Stimulated activated CD8-positive, alpha-beta memory T cell treated with anti-CD3 and anti-CD28 coated beads, Interleukin-4, amount 100 ng/mL, for 48 hours (primary cell): ENCODE measurements at regions not wholly inside any gene's neighbourhood (a gene's known extent, or its start where the extent isn't known, plus 50 kb on each side); places are given as distances from the start of the nearest gene placed in this dataset.

Source experiments
- DNase-seq: peaks from one replicate; pipeline ENCODE4 v3.0.0-alpha.2; 2020

DNA sequence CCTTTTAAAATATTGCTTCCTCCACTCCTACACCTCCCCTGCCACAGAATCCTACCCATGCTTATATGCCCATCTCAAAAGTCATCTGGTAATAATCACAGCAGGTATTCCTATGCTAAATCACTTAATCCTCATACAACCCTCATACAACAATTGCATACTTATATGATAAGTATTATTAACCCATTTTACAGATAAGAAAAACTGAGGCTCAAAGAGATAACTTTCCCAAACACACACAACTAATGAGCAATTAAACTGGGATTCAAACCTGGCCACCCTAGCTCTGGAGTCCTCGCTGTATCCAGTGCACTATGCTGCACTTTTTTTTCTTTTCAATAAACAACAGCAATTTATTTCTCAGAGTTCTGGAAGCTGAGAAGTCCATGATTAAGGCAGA, 99.8 kb upstream of the TSPAN5 start:
- no peak for DNase-seq

DNA sequence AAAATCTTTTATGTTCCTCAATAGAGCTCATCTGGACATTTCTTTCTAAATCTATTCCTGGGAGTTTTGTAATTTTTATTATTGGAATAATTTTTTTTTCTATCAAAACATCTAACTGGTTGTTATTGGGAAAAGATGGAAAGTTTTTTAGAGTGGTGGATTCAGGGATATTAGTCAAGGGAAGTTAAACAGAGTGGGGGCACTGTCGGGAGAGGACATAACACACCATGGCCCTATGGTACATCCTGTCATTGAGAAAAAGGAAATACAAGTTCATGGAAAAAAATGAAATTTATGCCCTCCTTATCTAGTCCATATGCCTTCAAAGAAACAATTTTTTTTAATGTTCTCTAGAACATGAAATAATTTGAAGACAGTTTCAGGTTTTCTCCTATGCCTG, 96.3 kb upstream of the TSPAN5 start:
- no peak for DNase-seq

DNA sequence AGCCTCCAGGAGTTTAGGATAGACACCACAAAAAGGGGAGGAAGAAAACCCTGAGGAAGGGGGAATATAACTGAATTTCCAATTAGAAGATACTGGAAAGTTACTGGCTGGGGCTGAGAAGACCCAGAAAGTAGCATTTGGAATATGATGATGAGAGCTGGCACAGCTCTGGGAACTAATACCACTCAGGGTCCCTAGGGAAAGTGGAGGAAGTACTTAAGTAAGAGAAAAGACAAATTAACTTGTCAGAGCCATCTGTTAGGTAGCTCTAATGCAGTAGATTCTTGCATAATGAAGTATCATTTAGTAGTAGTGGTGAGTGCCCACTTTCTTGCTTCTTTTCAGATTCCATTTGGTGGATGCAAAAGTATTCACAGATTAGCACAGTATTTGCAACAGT, 90.8 kb upstream of the TSPAN5 start:
- no peak for DNase-seq

DNA sequence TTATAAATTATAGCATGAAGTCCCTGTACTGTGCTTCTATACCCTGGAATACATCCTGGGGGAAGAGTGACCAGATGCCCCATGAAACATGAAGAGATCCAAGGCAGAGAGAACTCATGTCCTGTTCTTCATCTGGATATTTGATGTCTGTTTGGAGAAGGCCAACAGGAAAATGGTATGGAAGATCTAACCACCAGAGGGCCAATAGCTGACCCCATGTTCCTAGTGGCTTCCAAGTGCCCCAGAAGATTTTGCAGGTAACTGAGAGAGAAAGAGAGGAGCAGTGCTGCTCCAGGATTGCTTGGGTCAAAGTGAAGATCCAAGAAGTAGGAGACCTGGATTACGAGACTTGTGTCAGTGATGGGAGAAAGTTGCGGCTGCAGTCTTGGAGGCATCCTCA, 90.2 kb upstream of the TSPAN5 start:
- DNase-seq: no peak

DNA sequence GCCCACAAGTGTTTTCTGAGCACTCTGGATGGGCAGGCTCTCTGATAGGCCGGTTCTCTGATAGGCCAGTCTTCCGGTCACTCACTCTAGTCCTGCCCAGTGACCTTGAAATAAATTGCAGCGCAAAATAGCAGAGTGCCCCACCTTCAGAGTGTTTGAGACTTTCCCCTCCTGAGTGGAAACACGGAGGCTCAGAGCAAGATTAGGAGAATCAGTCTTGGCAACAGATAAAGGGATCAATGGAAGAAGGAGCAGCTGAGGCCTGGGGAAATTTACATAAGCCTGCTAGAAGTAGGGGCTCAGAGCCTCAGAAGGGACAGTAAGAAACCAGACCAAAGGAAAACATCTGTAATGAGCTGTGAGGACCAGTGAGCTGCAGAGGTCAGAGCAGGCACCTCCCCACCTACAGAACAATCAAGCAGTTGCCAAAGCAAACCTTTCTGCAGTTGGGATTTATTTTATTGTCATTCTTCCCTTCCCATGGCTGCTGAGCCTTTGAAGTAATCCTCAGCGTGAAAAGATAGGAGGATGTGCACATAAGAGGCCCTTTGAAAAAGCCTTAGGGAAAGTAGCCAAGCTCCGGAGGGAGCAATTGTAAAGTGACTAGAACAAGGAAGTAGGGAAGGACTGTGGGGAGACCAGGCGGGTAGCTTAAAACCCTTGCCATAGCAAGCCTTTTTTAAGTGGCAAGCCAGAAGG, 89.1 kb upstream of the TSPAN5 start:
- DNase-seq: no peak

DNA sequence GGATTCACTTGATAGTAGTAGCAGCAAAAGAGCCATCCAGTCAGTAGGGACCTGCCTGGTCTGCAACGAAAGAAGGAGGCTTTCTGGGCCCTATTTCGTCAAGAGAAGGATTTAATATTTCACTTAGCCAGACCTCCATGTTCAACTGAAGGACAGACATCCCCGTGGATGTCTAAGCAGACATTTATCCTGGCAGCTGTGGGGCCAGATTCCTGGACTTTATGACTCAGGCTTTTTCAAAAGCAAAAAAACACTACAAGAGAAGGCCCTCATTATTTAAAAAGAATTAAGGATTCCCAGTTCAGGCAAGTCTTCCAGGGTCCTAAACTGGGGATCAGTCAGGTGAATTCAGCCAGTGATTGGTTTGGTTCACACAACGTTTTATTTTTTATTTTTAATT, 88.5 kb upstream of the TSPAN5 start:
- DNase-seq: no peak

DNA sequence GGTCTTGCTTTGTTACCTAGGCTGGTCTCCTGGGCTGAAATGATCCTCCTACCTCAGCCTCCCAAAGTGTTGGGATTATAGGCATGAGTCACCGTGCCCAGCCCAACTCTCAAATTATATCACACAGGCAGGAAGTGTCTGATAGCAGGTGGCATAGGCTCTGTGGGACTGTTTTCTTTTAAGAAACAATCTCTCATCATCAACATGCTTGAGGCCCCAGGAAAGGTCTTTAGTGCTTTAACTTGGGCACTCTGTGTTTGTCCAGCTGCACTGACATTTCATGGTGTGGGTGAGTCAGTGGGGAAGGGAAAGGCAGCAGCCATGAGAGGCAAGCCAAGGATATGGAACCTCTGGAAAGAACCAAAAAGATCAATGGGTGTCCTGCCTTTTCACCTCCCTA, 88.1 kb upstream of the TSPAN5 start:
- DNase-seq: no peak

DNA sequence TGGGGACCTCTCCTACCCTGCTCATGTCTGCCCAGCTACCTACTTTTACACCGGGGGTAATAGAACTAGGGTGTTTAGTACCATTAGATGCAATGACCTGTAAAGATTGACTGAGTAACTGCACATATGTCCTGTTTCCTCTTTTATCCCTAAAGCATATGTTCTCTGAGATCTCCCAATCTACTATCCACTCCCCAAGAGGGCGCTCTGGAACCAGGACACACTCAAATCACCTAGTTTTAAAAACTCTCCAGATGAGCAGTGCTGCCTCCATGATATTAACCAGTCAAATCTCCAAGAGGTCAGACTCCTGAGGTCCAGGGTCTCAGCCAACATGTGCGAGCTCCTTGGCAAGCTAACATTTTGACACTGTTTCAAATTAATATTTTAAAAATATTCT, 87.0 kb upstream of the TSPAN5 start:
- no peak for DNase-seq

DNA sequence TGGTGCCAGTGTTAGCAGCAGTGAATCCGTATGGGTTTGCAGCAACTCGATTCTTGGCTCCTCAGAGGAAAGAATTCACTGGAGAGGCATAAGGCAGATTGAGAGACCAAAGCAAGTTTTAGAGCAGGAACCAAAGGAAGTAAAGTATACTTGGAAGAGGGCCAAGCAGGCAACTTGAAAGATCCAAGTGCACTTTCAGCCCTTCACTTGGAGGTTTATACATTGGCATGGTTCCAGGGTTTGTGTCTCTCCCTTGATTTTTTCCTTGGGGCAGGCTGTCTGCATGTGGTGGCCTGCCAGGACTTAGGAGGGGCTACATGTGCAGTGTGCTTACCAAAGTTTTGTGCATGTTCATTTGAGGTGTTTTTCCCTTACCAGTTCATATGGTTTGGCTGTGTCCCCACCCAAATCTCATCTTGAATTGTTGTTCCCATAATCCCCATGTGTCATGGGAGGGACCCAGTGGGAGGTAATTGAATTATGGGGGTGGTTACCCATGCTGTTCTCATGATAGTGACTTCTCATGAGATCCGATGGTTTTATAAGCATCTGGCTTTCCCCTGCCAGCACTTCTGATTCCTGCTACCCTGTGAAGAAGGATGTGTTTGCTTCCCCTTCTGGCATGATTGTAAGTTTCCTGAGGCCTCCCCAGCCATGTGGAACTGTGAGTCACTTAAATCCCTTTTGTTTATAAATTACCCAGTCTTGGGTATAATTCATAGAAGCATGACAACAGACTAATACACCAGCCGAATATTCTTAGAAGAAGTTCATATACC, 86.2 kb upstream of the TSPAN5 start:
- no peak for DNase-seq

DNA sequence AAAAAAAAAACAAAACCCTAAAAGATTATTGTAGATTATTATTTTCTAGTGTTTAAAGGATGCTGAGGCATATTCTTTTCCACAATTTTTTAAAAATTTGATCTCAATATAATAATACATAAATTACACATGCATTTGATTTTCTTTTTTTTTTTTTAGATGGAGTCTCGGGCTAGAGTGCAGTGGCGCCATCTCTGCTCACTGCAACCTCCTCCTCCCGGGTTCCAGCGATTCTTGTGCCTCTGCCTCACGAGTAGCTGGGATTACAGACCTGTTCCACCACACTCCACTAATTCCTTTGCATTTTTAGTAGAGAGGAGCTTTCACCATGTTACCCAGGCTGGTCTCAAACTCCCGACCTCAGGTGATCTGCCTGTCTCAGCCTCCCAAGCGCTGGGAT, 83.5 kb upstream of the TSPAN5 start:
- no peak for DNase-seq

DNA sequence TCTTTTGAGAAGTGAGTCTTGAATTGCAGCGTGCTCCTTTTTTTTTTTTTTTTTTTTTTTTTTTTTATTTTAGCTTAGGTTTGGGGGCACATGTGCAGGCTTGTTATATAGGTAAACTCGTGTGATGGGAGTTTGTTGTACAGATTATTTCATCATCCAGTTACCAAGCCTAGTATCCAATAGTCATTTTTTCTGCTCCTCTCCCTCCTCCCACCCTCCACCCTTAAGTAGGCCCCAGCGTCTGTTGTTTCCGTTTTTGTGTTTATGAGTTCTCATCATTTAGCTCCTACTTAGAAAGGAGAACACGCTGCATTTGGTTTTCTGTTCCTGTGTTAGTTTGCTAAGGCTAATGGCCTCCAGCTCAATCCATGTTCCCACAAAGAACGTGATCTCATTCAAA, 81.3 kb upstream of the TSPAN5 start:
- DNase-seq: no peak

DNA sequence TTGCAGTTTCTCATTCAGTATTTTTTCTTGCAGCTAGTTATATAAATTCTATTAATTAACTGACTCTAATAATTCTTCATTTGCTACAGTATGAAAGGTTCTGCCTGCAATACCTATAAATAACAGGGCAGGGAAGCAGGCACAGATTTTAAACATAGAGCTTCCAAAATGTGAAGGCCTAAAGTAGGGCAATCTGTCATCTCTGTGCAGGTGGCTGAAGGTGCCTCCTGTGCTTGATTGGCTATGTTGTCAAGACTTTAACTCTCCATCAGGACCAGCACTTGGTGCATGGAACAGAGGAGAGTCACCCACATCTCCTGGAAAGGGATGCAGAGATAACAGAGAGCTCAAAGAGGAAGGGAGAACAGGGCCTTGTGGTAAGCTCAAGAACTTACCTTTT, 75.2 kb upstream of the TSPAN5 start:
- DNase-seq: no peak

DNA sequence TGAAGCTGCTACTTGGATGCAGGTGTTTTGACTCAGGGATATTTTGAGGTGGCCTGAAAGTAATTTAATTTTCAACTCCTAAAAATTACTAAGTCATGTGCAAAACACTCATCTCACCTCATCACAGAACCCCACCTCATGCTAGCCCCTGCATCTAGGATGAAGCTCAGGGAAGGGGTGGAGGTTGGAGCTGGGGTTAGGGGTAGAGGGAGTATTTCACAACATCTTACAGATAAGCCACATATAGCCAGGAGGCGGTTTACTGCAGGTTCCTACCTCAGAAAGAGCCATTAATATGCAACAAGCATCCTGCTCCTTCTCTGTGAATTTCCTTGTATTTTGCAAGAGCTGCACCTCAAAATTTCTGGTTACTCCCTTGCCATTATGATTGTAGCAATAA, 70.5 kb upstream of the TSPAN5 start:
- DNase-seq: no peak

DNA sequence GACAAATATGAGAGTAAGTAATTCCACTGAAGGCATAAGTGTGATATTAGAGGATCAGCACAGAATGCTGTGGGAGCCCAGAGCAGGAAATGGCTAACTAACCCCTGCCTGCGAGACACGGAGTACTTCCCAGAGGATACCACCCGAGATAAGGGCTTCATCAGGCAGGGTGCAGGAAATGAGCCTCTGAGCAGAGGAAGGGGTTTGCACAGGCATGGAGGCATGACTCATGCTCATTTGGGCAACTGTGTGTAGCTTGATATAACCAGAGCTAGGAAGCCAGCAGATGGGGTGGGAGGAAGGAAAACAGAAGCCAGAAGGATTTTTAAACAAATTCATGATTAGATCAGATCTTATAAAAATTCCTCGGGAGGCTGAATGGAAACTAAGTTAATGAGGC, 70.0 kb upstream of the TSPAN5 start:
- no peak for DNase-seq

DNA sequence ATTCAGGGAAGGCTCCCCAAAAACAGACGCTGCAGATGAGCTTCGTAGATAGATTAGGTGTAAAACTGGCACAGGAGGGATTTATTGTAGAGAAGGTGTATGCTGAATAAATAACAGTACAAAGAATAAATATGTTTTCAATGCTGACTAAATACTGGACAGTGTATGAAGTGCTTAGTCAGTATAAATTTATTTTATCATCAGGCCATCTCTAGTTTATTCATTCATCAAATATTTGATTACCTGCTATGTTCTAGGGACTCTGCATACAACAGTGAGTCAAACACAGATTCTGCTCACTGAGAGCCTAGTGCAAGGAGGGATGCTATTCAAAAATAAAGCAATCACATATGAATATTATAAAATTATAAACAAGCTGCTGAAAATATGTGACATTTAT, 63.6 kb upstream of the TSPAN5 start:
- no peak for DNase-seq

DNA sequence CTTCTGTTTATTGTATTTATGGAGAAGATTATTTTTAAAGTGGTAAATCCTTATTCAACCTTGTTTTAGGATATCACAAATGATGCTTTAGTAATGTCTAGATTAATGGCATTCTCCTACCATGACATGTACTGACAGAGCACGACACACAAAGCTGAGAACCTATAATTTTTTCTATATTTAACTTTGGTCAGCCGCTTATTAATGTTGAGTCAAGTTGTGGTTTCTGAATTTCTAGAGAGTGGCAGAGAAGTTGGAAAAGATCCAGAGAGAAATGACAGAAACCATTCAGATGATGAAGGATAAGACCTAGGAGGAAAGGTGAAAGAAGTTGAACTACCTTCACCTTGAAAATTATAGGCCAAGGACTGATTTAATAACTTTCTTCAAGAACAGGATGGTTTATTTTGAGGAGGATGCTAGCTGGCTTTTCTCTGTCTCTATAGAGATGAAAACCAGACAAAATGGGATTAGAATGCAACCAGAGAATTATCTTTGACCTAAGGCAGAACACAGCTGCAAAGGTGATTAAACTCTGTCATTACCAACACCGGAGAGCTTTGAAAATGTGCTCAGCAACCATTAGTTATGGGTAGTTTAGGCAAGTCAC, 62.6 kb upstream of the TSPAN5 start:
- no peak for DNase-seq

DNA sequence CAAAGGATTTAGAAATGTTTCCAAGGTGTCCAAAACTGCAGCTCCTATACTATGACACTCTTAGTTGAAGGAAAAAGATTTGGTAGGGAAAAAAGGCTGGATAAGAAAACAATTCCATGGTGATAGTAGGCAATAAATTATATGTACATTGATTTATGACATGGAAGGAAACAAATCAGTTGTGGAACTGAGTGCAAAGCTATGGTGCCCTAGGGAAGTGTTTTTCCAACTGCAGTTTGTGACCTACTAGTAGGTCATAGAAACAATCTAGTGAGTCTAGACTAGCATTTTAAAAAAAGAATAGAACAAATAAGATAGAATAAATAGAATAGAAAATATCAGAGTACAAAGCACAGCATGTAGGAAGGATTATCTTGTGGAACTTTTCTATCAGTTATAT, 58.4 kb upstream of the TSPAN5 start:
- no peak for DNase-seq

DNA sequence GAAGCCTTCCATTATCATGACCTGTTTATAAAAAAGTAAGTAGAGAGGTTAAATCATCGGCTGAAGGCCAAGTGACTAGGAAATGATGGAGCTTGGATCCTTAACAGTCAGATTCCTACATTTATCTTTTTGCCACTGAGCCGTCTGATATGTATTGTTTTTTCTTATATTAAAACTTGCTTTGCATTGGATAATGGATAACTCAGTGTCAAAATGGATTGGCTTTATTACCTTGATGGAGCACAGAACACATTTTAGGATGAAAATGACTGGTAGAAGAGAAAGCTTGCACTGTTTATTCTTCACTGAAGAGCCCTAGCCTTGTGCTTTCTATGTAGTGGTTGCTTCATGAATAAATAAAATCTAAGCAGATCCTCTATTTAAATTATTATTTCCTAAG, 54.2 kb upstream of the TSPAN5 start:
- DNase-seq: no peak

DNA sequence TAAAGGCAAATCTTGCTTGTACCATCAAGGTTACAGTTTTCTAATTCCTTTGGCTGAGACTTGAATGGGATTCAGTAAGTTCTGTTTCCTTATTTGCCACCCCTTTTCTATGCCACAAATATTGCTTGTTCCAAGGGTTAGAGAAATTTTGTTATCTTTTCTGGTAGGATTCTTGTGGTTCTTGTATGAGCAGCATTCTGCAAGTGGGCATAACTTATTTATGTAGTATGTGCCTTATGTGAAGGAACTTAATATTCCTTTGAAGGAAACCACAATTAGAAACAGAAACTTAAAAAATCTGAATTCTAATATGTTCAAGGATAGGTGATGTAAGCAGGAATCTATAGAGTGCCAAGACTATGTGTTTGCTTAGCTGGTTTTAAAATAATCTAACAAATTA, 53.1 kb upstream of the TSPAN5 start:
- DNase-seq: no peak

DNA sequence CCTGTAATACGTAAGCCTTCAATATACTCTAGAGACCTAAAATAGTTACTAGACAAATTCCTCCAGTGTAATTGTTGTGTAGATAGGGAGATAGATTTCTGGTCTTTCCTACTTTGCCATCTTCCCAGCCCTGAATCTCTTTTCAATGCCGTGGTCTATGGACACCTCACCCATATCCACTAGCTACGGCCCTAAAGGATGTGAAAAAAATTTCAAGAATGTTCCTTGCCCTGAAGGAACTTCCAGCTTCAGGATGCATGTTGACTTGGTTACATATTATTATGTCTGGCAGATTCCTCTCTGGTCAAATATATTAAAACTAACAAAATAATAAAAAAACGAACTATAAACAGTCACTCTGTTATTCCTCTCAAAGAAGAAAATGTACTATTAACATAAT, 52.4 kb upstream of the TSPAN5 start:
- no peak for DNase-seq
